Muscle of leg (tissue), 3 donors: ENCODE measurements at regions not wholly inside any gene's neighbourhood (a gene's known extent, or its start where the extent isn't known, plus 50 kb on each side); places are given as distances from the start of the nearest gene placed in this dataset.

ENCODE experiments used
- DNase-seq: peaks from one replicate; pipeline ENCODE4 v3.0.0; 2013
- H3K27ac ChIP-seq: one replicate; pipeline ENCODE4 v1.5.1; 2013; ENCODE audit warnings: mild to moderate bottlenecking, low read length, control low read depth
- H3K27me3 ChIP-seq: one replicate; pipeline ENCODE4 v1.6.1; 2013; ENCODE audit warnings: low read length; ENCODE audit not compliant: control insufficient read depth, insufficient read depth
- H3K36me3 ChIP-seq: one replicate; pipeline ENCODE4 v1.6.1; 2013; ENCODE audit warnings: low read length; ENCODE audit not compliant: control insufficient read depth, insufficient read depth
- H3K4me1 ChIP-seq: one replicate; pipeline ENCODE4 v1.6.1; 2013; ENCODE audit warnings: low read length; ENCODE audit not compliant: control insufficient read depth, insufficient read depth
- H3K4me3 ChIP-seq: one replicate; pipeline ENCODE4 v1.5.1; 2013; ENCODE audit warnings: low read length, control low read depth
- H3K9me3 ChIP-seq: replicated peaks from 2 replicates; pipeline ENCODE4 v1.6.1; 2013; ENCODE audit warnings: low read depth, low read length; ENCODE audit not compliant: control insufficient read depth
- WGBS: methylation state at CpG from one replicate; pipeline ENCODE4 v1.1.5; 2013; ENCODE audit warnings: missing lambda C conversion rate; ENCODE audit not compliant: insufficient coverage; 5-methylcytosine and 5-hydroxymethylcytosine counted together

- Histone ChIP-seq H3K27ac (no peak overlapping the region), H3K9me3 (peaks cover 2% of the 10 kb centered on the region), H3K36me3 (no peaks in the 10 kb centered on the region), H3K4me1 (no peaks in the 10 kb centered on the region), H3K4me3 (no peak overlapping the region), H3K27me3 (no peaks in the 10 kb centered on the region)
- WGBS, result no CpG with 5 or more reads among the region's 3 CpGs
- no peak for DNase-seq
Observed at GRCh38 chr7:138286846-138287245, 173.2 kb upstream of the TRIM24 start.

GRCh38 chr7:138287549-138287948 is 172.5 kb upstream of the TRIM24 start:
- H3K4me3 ChIP-seq, result no peak overlapping the region
- no CpG with 5 or more reads among the region's 2 CpGs for WGBS
- H3K9me3 ChIP-seq, result peaks cover 2% of the 10 kb centered on the region

GRCh38 chr7:138289082-138289481 is 171.0 kb upstream of the TRIM24 start:
- Histone ChIP-seq H3K4me1 (no peaks in the 10 kb centered on the region), H3K27ac (no peak overlapping the region), H3K9me3 (peaks cover 2% of the 10 kb centered on the region), H3K4me3 (no peak overlapping the region), H3K27me3 (no peaks in the 10 kb centered on the region), H3K36me3 (no peaks in the 10 kb centered on the region)
- DNase-seq, result no peak

More at GRCh38 chr7:138287549-138287948, 172.5 kb upstream of the TRIM24 start:
- Histone ChIP-seq H3K27me3 (no peaks in the 10 kb centered on the region), H3K27ac (no peak overlapping the region), H3K4me1 (no peaks in the 10 kb centered on the region), H3K36me3 (no peaks in the 10 kb centered on the region)
- DNase-seq, result no peak

- no peak for DNase-seq
- H3K27ac ChIP-seq, result no peak overlapping the region
- no CpG with 5 or more reads among the region's 2 CpGs for WGBS
Observed at GRCh38 chr7:138289864-138290263, 170.2 kb upstream of the TRIM24 start.

DNA sequence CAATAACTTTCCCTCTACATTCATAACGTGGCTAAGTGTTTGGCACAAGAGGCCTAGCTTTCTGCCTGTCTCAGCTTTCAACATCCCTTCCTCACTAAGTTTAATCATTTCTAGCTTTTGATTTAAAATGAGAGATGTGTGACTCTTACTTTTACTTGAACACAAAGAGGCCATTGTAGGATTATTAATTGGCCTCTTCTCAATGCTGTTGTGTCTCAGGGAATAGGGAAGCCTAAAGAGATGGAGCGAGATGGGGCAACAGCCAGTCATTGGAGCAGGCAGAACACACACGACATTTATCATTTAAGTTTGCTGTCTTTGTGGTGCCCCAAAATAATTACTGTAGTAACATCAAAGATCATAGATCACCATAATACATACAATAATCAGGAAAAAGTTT is 167.1 kb upstream of the TRIM24 start:
- no peaks in the 10 kb centered on the region for H3K4me1 ChIP-seq
- DNase-seq, result no peak
- H3K36me3 ChIP-seq, result no peaks in the 10 kb centered on the region
- no CpG with 5 or more reads among the region's 3 CpGs for WGBS
- peaks cover 2% of the 10 kb centered on the region for H3K9me3 ChIP-seq
- no peaks in the 10 kb centered on the region for H3K27me3 ChIP-seq
- H3K4me3 ChIP-seq, result no peak overlapping the region
- no peak overlapping the region for H3K27ac ChIP-seq

More at GRCh38 chr7:138289864-138290263, 170.2 kb upstream of the TRIM24 start:
- H3K4me3 ChIP-seq, result no peak overlapping the region
- peaks cover 2% of the 10 kb centered on the region for H3K9me3 ChIP-seq
- H3K27me3 ChIP-seq, result no peaks in the 10 kb centered on the region
- no peaks in the 10 kb centered on the region for H3K4me1 ChIP-seq
- H3K36me3 ChIP-seq, result no peaks in the 10 kb centered on the region

- Histone ChIP-seq H3K27me3 (no peaks in the 10 kb centered on the region), H3K4me1 (no peaks in the 10 kb centered on the region), H3K4me3 (no peak overlapping the region), H3K27ac (no peak overlapping the region), H3K36me3 (no peaks in the 10 kb centered on the region), H3K9me3 (no peaks in the 10 kb centered on the region)
- DNase-seq, result no peak
- 100% methylated on average over 1 of the region's 3 CpGs for WGBS
Observed at GRCh38 chr7:138295049-138295637, 164.9 kb upstream of the TRIM24 start.

- no peaks in the 10 kb centered on the region for H3K36me3 ChIP-seq
- H3K4me3 ChIP-seq, result no peak overlapping the region
- WGBS, result no CpG with 5 or more reads among the region's 3 CpGs
- DNase-seq, result no peak
- no peaks in the 10 kb centered on the region for H3K27me3 ChIP-seq
- H3K27ac ChIP-seq, result no peak overlapping the region
- H3K9me3 ChIP-seq, result no peaks in the 10 kb centered on the region
- no peaks in the 10 kb centered on the region for H3K4me1 ChIP-seq
Observed at GRCh38 chr7:138297526-138297925, 162.5 kb upstream of the TRIM24 start.

GRCh38 chr7:138299066-138299465 is 161.0 kb upstream of the TRIM24 start:
- Histone ChIP-seq H3K9me3 (no peaks in the 10 kb centered on the region), H3K27me3 (no peaks in the 10 kb centered on the region), H3K27ac (no peak overlapping the region), H3K4me1 (no peaks in the 10 kb centered on the region), H3K4me3 (no peak overlapping the region), H3K36me3 (no peaks in the 10 kb centered on the region)
- no peak for DNase-seq
- WGBS, result no CpG with 5 or more reads among the region's 3 CpGs

- Histone ChIP-seq H3K27ac (no peak overlapping the region), H3K36me3 (no peaks in the 10 kb centered on the region), H3K9me3 (peaks cover 2% of the 10 kb centered on the region), H3K27me3 (no peaks in the 10 kb centered on the region), H3K4me3 (no peak overlapping the region), H3K4me1 (no peaks in the 10 kb centered on the region)
- peak; percentile 17 for DNase-seq
- WGBS, result 93% methylated on average over 2 of the region's 6 CpGs
Observed at GRCh38 chr7:138303230-138304070, 156.6 kb upstream of the TRIM24 start.

- Histone ChIP-seq H3K4me3 (no peak overlapping the region), H3K4me1 (no peaks in the 10 kb centered on the region), H3K36me3 (no peaks in the 10 kb centered on the region), H3K27me3 (no peaks in the 10 kb centered on the region), H3K9me3 (peaks cover 2% of the 10 kb centered on the region), H3K27ac (no peak overlapping the region)
- no CpG with 5 or more reads among the region's 1 CpG for WGBS
- no peak for DNase-seq
Observed at GRCh38 chr7:138304071-138304320, 156.1 kb upstream of the TRIM24 start.
